NCI-H2196 treated with DMSO at 0.1 percent for 48 hours (cell line): ENCODE measurements at regions not wholly inside any gene's neighbourhood (a gene's known extent, or its start where the extent isn't known, plus 50 kb on each side); places are given as distances from the start of the nearest gene placed in this dataset.

Experiments
- DNase-seq: peaks from one replicate; lab custom pipeline; 2025; ENCODE audit not compliant: unreplicated experiment; lab: John Stamatoyannopoulos, UW

DNA sequence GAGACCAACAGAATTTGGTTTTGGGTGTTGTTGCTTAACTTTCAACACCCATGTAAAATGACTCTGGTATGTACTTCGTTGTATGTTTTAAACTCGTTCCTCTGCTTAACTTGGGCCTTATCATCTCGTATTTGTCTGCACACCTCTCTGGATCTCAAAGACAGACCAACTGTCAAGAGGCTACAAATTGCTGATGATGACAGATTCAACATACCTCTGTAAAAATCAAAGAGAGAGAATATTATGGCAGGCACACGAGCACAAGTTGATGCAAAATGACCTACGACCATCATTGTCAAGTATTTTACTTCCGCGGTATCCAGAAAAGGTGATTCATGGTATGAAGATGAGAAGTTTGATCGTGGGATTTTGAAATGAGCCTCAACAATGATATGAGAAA is 132.1 kb upstream of the ARGLU1 start:
- DNase-seq = no peak

DNA sequence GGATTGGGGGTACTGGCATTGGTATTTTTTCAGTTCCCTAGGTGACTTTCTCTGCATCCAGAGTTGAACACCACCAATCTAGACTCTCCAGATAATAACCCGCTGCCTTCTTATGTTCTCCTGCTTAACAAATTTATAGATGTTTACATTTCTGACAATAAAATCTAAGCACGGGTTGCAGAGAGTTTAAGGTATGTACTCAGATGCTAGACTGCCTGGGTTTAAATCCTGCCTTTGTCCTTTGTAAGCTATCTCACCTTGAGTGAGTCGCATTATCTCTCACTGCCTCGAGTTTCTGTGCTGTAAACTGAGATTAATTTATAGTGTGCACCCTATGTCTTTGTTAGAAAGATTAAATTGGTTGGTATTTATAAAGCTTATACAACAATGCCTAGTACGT is 131.4 kb upstream of the ARGLU1 start:
- no peak for DNase-seq

DNA sequence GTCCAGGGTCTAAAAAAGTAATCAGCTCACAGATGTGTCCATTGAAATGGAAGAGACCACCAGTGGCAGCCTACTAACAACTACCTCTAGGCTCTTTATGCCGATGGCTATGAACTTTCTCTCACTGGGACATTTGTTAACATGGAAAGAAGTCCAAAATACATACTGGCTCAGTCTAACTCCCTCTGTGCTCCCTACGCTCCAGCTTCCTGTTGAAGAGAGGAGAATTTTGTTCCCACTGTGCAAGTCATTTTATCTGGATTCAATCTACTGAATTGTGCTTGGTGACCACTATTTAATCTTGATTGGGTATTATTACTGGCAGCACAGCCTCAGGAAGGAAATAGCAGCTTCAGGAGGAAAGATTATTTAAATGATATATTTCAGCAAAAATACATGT is 128.8 kb upstream of the ARGLU1 start:
- DNase-seq = no peak

DNA sequence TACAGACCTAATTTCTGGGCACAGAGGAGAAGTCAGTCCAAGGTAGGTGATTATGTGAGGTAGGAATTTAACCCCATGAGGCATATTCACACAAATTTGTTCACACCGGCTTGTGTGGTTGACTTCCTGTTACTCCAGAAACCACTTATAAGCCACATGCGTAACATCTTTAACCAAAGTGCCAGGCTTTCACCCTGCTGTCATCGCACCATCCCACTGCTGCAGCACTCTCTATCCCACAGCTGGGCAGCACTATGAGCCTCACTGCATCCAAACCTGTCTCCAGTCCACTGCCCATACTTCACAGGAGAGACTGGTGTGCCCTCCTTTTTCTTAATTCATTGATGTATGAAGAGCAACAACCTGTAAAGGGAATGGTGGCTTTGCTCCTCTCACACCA is 128.2 kb upstream of the ARGLU1 start:
- no peak for DNase-seq

- DNase-seq = no peak
Measured at GRCh38 chr13:106695139-106695538, 127.2 kb upstream of the ARGLU1 start.

GRCh38 chr13:106691861-106692260 is 123.9 kb upstream of the ARGLU1 start:
- DNase-seq = no peak

DNA sequence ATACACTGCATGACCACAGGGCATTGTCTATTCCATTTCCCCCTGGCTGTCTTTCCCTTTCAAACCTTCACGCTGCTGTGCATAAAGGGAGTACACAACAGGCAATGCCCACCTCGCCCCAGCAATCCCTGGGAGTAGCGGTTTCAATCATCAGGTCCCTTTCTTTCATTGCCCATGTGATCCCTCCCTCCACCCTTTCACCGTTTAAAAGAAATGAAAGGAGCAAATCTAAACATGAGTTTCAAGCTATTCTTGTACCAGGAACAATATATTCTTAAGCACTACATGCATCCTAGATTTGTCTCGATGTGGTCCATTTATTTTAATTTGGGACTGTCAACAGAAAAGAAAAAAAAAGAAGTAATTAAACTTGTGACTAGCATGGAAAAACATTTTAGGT is 123.4 kb upstream of the ARGLU1 start:
- no peak for DNase-seq

GRCh38 chr13:106690779-106691178 is 122.8 kb upstream of the ARGLU1 start:
- no peak for DNase-seq

DNA sequence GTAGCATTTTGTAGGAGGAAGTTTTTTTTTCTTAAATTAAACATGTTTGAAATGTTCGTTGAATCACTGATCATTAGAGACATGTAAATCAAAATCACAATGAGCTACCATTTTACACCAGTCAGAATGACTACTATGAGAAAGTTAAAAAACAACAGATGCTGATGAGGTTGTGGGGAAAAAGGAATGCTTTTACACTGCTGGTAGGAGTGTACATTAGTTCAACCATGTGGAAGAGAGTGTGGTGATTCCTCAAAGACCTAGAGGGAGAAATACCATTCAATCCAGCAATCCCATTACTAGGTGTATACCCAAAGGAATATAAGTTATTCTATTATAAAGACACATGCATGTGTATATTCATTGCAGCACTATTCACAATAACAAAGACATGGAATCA is 122.0 kb upstream of the ARGLU1 start:
- no peak for DNase-seq

GRCh38 chr13:106688940-106689339 is 121.0 kb upstream of the ARGLU1 start:
- no peak for DNase-seq

GRCh38 chr13:106686163-106686562 is 118.2 kb upstream of the ARGLU1 start:
- DNase-seq = no peak

DNA sequence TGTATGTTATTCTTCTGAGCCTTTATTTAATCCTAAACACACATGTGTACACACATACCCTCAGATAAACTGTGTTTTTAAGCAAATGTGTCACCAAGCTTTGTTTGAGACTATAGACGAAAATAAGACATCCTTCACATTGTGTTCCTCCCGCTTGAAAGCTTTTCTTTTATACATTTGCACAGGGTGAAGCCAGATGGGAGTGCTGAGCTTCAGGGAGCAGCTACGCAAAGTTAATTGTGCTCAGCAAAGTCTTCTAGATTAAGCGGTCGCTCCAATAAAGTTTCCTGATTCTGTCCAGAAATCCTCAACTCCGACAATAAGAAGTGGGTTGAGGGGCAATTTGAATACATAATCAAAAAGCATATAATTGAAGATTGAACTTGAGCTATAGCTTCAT is 117.2 kb upstream of the ARGLU1 start:
- DNase-seq = no peak

GRCh38 chr13:106683918-106684317 is 116.0 kb upstream of the ARGLU1 start:
- DNase-seq = no peak

DNA sequence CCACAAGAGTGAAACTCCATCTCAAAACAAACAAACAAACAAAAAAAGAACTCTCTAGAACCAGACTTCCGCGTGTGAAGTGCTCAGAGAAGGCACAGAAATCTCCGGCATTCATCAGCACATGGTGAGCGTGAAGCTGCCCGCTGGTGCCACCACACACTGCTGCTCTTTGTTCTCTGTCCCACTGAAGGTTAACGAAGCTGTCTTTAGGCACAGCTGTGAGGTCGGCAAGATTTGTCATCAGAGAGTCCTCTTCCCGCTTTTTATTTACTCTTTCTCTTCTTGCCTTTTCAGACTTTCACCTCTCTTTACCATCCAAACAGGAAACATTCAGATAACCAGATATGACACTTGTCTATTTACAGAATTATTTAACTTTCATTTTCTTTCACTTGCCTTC is 115.2 kb upstream of the ARGLU1 start:
- no peak for DNase-seq

- no peak for DNase-seq
Measured at GRCh38 chr13:106681997-106682396, 114.1 kb upstream of the ARGLU1 start.

- no peak for DNase-seq
Measured at GRCh38 chr13:106681536-106681935, 113.6 kb upstream of the ARGLU1 start.

DNA sequence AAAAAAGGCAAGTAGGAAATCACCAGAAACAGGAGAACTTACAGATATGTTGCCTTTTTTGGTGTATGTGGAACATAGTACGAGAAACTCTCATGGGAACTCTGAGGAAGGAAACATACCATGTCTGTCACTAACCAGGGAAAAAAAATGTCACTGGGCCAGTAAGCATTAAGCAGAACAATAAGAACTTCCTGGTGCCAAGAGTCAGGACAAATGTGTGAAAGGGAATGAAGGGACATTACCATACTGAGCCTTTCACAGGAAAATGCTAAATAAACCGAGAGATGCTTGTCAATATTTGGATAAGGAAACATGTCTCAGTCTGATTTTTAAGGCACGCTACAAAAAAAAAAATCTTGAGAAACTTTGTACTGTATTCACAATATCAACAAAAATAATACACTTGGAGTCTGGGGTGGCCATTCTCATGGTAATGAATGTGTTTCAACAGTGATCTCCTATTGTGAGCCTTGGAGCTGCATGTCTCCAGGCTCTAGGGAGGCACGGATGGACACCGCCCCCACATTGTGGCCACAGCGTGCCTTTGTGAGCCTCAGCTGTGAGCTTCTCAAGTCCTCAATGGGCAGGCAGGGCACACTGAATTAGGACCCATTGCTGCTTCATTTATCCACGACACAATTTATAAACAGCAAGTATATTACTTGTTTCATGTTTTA is 113.0 kb upstream of the ARGLU1 start:
- DNase-seq = no peak

DNA sequence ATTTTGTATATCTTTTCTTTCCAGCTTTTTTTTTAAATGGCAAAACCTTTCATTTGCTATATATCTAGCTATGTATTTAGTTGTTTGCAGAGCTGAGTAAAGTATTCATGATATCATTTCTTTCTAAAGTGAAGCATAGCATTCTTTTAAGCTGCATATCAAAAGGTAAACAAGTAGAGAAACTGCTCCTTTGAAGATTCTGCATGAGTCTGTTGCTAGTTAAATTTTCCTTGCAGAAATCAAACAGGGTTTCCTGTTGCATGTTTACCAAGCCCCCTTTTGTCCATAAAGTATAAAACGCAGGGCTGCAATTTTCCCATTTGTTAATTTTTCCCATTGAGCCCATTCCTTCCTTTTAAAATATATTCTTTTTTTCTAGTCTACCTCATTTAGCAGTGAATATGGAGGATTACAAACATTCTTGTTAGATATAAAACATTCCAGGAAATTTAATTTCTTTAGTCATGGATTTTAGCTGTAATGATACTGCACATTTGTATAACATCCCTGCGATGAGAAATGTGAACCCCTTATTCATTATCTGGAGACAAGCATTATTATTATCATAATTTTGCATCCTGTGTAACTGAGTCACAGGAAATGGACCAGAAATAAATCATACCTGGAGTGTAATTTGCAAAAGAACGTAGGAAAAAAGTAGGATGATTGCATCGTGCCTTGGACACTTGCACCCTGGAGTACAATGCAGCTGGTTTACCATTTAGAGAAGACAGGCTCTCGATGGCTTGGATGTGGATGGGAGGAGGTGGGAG is 110.9 kb upstream of the ARGLU1 start:
- no peak for DNase-seq

- DNase-seq = no peak
Measured at GRCh38 chr13:106675311-106675710, 107.4 kb upstream of the ARGLU1 start.

- DNase-seq = no peak
Measured at GRCh38 chr13:106660746-106661625, 93.0 kb upstream of the ARGLU1 start.

DNA sequence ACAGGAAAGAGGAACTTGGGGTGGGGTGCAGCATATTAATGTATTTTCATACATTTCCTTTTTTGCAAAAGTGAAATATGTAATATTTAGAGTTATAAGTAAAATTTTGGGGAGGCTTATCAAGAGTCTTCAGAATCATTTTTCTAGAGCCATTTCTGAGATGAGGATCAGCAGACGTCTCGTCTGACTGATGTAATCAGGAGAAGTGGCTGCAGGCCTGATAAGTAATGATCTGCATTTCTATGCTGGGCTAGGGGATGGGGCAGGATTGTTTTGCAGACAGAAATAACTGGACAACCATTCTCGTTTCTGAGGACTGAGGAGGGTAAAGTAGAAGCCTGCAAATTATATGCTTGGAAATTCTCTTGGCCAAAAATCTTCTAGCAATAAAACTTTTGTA is 89.2 kb upstream of the ARGLU1 start:
- no peak for DNase-seq

- DNase-seq = no peak
Measured at GRCh38 chr13:106656186-106656585, 88.2 kb upstream of the ARGLU1 start.
